ENCODE measurements at regions not wholly inside any gene's neighbourhood (a gene's known extent, or its start where the extent isn't known, plus 50 kb on each side); places are given as distances from the start of the nearest gene placed in this dataset.

DNA sequence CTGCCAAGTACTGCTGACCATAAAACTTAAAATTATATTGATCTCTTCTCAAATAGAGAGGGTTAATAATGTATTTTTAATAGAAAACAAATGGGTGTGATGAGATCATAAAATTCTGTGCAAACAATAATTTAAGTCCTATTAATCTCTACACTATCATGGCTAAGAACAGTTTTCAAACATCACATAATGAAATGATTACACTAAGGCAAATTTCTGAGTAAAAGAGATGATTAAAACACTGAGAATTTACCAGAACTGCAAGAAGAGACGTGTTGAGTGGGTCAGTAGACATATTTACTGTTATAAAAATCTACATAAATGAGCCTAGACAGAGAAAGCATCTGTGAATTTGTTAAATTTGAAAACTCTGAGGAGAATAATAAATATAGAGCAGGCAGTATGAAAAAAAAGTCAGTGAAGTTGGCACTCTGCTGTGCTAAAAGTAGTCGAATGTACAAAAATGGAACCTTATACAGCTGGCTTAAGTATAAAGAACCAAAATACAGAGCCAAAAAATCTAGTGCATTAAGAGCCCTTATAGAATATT is 302.6 kb upstream of the MANEA start:
- TF ChIP-seq, protein P1, sequence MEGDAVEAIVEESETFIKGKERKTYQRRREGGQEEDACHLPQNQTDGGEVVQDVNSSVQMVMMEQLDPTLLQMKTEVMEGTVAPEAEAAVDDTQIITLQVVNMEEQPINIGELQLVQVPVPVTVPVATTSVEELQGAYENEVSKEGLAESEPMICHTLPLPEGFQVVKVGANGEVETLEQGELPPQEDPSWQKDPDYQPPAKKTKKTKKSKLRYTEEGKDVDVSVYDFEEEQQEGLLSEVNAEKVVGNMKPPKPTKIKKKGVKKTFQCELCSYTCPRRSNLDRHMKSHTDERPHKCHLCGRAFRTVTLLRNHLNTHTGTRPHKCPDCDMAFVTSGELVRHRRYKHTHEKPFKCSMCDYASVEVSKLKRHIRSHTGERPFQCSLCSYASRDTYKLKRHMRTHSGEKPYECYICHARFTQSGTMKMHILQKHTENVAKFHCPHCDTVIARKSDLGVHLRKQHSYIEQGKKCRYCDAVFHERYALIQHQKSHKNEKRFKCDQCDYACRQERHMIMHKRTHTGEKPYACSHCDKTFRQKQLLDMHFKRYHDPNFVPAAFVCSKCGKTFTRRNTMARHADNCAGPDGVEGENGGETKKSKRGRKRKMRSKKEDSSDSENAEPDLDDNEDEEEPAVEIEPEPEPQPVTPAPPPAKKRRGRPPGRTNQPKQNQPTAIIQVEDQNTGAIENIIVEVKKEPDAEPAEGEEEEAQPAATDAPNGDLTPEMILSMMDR (IDR thresholded peaks at IDR 0.05; ENCODE audit: extremely low read depth in 1 of 2, insufficient read depth in 1 of 2, low read depth in 1 of 2, low read length in 2 of 2): no peak
- TF ChIP-seq, protein P2, sequence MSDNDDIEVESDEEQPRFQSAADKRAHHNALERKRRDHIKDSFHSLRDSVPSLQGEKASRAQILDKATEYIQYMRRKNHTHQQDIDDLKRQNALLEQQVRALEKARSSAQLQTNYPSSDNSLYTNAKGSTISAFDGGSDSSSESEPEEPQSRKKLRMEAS (IDR thresholded peaks at IDR 0.05; ENCODE audit: insufficient read depth, insufficient read length): no peak
- TF ChIP-seq FOS (IDR thresholded peaks at IDR 0.05; ENCODE audit: borderline replicate concordance, insufficient read depth, low read length) (no peak), POLR2AphosphoS5 (IDR thresholded peaks at IDR 0.05; ENCODE audit: insufficient read depth, low read depth, low read length) (no peak)

Data from endothelial cell of umbilical vein (primary cell).